Smooth muscle cell of the brain vasculature (primary cell): ENCODE measurements at regions not wholly inside any gene's neighbourhood (a gene's known extent, or its start where the extent isn't known, plus 50 kb on each side); places are given as distances from the start of the nearest gene placed in this dataset.

Source experiments
- DNase-seq: peaks from one replicate; pipeline ENCODE4 v3.0.0-alpha.2; 2012; ENCODE audit warnings: low read depth, low spot score

DNA sequence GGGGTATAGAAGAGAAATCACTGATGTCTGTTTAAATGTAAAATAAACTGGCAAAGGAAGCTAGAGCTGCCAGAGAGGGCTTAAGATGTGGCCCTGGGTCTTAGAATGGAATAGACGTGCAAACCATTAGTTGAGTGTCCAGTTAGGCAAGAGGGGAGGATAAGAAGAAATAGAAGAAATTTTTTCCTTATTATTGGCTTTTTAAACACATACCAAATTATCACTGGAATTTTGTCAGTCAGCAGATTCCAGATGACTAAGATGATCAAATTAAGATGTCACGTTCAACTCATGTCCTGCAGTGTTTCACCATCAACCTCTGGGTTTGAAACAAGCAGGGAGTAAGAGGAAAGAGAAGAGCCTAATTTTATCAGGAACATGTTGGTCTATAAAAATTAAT is 71.6 kb upstream of the C1orf21 start:
- DNase-seq, result no peak

DNA sequence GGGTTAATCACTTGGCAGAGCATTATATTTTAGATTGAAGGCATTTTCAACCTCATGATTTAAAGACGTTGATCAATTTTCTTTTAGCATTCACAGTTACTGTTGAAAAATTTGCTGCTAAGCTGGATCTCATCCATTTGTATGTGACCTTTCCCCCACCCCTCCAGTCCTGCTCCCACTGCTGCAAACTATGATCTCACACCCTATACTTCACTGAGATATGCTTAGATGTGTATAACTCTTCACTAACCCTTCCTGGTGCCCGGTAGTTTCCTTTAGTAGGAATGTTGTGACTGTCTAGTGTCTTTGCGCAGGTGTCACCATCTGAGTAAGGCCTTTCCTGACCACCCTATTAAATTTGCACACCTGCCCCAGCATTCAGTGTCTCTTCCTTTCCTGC is 67.0 kb upstream of the C1orf21 start:
- DNase-seq, result no peak

DNA sequence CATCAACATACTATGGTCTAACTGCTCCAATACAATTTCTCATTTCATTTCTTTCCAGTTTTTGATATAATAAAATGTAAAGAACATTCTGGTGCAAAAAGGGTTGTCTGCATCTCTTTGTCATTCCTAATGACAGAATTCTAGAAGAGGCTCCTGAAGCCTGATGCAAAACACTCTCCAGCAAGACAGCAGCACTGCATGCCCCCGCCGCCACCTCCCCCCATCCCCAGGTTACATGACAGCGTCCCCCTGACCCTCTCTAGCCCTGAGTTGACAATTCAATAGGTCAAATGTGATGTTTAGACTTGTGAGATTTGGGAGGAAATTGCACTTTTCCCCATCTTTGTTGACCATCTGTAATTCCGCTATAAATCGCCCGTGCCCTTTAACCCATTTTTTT is 64.6 kb upstream of the C1orf21 start:
- DNase-seq, result no peak

DNA sequence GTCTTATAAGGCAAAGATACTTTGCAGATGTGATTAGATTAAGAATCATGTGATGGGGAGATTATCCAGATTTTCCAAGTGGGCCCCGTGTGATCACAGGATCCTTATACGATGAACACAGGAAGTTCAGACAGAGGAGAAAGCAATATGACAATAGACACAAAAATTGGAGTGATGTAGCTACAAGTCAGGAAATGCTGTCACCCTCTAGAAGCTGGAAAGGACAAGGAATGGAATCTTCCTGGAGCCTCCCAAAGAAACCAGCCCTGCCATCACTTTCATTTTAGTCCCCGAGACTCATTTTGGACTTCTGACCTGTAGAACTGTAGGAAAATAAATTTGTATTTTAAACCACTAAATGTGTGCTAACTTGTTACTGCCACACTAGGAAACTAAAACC is 61.9 kb upstream of the C1orf21 start:
- DNase-seq, result no peak

DNA sequence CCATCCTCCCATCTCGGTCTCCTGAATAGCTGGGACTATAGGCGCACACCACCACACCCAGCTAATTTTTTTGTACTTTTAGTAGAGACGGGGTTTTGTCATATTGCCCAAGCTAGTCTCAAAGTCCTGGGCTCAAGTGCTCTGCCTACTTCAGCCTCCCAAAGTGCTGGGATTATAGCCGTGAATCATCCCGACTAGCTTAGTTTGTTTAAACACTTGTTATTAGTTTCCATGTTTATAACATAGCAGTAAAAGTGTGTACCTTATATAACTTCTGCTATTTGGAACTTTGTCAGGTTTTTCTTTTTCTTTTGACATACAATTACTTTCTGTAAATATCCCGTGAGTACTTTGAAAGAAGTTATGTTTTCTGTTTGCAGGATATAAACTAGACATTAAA is 60.6 kb upstream of the C1orf21 start:
- DNase-seq, result no peak

DNA sequence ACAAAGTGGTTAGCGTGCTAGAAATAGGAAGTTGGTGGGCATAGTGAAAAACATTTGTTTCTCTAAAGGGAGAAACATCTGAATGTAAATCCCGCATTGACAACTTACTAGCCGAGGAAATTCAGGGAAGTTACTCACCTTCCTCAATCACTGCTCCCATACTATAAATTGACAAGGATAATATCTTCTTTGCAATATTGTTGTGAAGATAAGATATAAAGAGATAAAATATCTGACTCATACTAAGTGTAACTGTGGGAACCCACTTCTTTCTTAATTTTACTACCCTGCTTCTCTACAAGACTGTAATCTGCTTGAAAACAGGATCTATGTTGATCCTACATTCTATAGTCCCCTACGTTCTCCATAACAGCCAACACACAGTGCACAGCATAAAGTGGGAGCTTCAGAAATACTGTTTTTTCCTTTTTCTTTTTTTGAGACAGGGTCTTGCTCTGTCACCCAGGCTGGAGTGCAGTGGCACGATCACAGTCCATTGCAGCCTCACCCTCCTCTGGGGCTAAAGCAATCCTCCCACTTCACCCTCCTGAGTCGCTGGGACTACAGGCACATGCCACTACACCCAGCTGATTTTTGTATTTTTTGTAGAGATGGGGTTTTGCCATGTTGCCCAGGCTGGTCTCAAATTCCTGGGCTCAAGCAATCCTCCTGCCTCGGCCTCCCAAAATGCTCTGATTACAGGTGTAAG is 57.4 kb upstream of the C1orf21 start:
- DNase-seq, result no peak

DNA sequence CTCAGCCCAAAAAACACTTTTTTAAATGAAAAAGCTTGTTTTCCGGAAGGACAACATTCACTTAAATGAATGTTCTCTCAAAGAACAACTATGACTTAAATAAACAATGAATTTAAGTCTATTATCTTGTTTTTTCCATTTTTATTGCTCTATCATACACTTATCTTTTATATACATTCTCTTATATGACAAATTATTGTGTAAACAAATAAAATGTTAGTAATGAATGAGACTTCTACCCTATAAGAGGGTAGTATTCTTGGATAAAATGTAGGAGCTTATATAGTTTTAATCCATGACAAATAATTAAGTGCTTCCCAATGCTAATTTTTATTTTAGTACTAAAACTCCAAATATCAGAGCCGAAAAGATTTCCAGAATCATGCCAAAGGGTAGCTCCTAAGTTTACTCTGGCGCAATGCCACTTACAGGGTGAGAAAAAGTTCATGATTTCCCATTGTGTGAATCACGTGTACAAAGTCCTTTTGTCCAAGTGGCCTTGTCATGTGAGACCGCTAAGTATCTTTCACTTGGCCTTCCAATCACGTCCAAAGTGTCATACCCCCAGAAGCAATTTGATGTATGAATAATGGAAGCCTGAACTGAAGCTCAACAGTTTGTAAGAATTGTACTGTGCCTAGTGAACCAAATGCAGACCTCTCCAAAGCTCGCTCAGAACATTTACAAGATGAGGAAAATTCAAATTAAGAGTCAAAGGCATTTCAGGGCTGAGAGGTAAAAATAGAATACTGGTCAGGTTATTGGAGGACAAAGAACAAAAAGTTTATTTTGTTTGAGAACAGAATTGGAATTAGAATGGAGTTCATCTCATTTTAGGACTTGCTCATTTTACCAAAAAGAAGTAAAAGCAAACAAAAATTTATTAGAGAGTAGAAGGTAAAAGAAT is 56.6 kb upstream of the C1orf21 start:
- no peak for DNase-seq

DNA sequence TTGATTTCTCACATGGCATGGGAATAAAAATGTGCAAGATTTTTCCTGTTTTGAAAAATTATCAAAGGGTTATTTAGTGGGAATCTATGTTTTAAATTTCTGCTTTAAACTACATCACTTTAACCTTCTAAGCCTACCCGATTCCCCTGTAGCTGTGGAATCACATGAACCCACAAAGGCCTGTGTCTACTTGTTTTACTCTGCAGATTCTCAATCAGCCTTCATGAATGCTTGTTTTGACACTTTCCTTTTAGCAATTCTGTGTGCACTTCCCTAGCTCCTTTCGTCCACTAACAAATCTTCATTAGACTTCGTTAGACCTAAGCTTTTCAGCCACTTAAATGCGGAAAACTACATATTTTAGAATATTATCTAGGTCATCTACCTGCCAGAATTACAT is 56.0 kb upstream of the C1orf21 start:
- no peak for DNase-seq
